OCI-LY7 (cell line): ENCODE measurements at regions not wholly inside any gene's neighbourhood (a gene's known extent, or its start where the extent isn't known, plus 50 kb on each side); places are given as distances from the start of the nearest gene placed in this dataset.

Experiments used
- CTCF ChIP-seq: fragments of 200-600 bp; sonication (generic); conservative IDR thresholded peaks from 2 replicates; pipeline ENCODE4 v1.5.1; 2014; ENCODE audit warnings: mild to moderate bottlenecking, antibody characterized with exemption, low read length, moderate library complexity, mixed read lengths
- EZH2phosphoT487 ChIP-seq: fragments of 200-600 bp; sonication (generic); IDR thresholded peaks from 2 replicates; pipeline ENCODE4 v1.6.1; 2018; ENCODE audit warnings: low read depth, borderline replicate concordance, mild to moderate bottlenecking, mixed run types, antibody characterized with exemption, low read length, moderate library complexity, mixed read lengths

- TF ChIP-seq CTCF, result no peak
- TF ChIP-seq EZH2phosphoT487, result no peak
Observed at GRCh38 chr5:136666970-136667620, 301.8 kb upstream of the TRPC7 start.
